ENCODE measurements at regions not wholly inside any gene's neighbourhood (a gene's known extent, or its start where the extent isn't known, plus 50 kb on each side); places are given as distances from the start of the nearest gene placed in this dataset.
"Not testable (repeated sequence)": the region's sequence is repeated elsewhere in the genome, so short reads cannot be mapped to it uniquely, and the experiment has no call there.

DNA sequence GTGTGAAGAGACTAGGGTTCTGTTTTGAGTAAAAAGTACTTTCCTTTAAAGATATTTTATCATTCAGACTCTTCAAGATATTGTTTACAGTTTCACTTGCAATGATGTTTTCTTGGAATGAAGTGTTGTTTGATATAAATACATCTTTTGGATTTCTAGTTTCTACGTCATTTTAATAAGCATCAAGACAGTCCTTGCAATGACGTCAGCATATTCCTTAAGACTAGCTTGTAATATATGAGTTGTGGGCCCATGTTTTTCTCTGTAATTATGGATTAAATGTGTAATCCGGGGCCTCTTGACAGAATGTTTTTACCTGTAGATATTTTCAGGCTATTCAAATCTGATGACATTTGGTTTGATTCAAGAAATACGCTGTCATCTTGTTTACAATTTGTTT, 66.1 kb downstream of the RBMX2 start:
- DNase-seq (ENCODE audit: low spot score) = no peak

DNA sequence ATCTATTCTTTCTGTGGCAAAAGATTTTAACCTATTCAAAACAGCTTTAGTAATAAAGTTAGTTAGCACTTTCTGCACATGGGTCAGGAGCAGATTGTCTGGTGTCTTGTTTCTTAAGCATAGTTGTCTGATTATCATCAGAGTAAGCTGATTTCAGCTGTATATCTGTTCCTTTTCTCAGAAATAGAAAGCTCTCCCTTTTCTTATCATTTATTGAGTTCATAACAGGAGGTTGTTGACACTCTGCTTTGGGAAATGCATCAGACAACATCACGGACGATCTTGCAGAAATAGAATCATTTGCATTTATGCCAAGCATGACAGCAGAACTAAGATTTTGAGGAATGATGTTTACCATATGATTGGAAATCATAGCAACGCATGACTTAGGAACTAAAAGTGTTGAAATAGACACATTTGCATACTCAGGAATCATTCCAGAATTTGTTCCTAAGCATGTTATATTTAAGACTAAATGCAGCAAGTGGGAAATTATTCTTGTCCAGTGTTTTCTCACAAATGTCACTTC, 66.7 kb downstream of the RBMX2 start:
- no peak for DNase-seq (ENCODE audit: low spot score)

DNA sequence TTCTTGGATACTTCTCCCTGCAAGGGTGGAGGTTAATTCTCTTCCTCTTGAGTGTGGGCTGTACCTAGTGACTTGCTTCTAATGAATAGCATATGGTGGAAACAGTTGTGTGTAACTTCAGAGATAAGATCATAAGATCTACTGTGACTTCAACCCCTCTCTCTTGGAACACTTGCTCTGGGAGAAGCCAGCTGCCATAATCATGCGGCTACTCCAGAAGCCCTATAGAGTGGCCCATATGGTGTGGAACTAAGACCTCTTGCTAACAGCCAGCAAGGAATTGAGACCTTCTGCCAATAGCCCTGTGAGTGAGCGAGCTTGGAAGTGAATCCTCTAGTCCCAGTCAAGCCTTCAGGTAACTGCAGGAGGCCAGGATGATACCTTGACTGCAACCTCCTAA, 81.1 kb downstream of the RBMX2 start:
- no peak for DNase-seq (ENCODE audit: low spot score)

DNA sequence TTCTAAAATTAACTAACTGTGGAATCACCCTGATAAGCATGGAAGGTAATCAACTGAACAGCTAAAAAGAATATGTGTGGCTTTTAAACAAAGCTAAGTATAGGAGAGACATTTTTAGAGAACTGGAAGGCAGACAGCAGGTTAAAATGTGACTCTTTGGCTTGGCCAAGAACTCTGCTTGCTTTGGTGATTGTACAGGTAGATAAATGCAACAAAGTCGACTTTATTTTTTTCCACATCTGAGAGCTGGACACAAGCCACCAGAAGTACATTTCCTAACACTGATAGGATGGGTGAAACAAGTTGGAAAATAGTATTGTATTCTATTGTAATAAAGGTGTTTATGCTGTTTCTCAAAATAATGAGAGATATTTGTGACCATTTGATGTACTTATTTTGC, 84.1 kb downstream of the RBMX2 start:
- no peak for DNase-seq (ENCODE audit: low spot score)

DNA sequence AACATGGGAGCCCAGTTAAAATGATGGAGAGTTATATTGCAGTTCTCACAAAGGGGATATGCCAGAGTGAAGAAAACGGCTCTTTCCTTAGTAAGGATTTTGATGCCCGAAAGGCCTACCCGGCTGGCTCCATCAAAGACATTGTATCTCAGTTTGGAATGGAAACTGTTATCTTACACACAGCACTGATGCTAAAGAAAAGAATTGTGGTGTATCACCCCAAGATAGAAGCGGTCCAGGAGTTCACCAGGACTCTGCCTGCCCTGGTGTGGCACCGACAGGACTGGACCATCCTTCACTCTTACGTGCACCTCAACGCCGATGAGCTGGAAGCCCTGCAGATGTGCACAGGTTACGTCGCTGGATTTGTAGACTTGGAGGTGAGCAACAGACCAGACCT, 93.7 kb downstream of the RBMX2 start:
- not testable (repeated sequence) for DNase-seq (ENCODE audit: low spot score)

DNA sequence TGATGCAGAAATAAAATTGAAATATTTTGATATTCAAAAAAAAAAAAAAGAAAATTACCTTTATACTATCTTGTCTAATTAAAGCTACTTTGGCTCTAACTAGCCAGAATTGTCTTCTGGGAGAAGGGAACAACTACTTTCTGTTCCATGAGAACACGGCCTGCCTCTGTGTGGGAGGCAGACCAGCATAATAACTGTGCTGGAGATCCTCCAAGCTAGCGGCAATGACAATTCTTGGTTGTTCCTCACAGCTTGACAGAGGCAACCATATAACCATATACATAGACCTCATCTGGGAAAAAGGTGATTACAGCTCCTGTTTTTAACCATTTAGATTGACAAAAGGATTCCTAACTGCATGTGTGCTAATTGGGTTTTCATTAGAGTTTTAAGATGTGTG, 95.7 kb downstream of the RBMX2 start:
- DNase-seq (ENCODE audit: low spot score) = no peak

DNA sequence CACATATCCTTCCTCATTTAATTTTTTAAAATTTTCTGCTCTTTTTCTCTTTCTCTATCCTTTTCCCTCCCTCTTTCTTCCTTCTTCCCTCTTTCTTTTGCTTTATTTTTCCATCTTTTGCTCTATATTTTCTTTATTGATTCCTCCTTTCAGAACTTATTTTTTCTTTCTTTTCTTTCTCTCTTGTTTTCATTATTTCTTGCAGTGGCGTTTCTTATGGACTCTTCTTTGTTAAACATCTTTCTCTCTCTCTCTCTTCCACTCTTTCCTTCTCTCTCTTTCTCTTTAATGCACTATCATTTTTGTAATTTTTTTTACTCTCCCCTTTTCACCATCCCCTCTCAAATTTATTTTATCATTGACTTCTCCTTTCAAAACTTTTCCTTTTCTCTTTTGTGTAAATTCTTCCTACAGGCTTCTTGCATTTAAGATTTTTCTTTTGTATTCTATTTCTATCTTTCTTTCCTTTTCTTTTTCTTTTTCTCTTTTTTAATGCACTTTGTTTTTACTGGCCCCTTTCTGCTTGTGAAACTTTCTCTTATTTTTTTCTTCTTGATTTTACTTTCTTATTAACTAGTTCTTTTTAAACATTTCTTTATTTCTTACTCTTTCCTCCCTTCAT, 97.0 kb downstream of the RBMX2 start:
- DNase-seq (ENCODE audit: low spot score) = no peak

DNA sequence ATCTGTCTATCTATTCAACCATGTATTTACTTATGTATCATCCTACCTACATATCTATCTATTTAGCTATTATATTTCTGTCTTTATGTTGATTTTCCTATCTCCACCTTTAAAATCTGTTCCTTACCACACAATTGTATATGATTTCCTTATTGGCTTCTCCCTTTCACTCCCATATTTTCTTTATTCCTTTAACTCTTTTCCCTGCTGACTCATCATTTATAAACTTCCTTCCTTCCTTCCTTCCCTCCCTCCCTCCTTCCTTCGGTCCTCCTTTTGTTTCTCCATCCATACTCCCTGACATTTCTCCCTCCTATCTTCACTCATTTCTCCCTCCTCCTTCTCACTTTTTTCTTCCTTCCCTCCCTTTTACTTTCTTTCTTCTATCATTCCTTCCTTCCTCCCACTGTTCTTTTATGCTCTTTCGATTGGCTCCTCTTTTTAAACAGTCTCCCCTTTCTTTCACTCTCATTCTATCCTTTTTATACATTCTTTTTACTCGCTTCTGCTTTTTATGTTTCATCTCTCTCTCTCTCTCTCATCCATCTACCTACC, 100.3 kb downstream of the RBMX2 start:
- no peak for DNase-seq (ENCODE audit: low spot score)

DNA sequence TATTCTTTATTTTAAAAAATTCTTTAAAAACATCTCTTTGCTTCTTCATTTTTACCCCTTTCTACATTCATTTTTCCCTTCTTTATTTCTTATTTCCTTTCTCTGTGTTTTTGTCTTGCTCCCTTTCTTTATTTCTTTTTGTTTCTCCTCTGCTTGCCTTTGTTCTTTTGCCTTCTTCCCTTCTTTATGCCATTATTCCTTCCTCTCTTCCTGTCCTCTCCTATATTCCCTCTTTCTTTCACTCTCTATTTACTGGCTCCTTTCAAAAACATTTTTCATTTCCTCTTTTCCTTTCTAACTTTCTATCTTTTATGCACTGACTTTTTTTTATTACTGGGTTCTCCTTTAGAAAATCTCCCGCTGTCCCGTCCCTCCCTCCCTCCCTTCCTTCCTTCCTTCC, 102.2 kb downstream of the RBMX2 start:
- no peak for DNase-seq (ENCODE audit: low spot score)

DNA sequence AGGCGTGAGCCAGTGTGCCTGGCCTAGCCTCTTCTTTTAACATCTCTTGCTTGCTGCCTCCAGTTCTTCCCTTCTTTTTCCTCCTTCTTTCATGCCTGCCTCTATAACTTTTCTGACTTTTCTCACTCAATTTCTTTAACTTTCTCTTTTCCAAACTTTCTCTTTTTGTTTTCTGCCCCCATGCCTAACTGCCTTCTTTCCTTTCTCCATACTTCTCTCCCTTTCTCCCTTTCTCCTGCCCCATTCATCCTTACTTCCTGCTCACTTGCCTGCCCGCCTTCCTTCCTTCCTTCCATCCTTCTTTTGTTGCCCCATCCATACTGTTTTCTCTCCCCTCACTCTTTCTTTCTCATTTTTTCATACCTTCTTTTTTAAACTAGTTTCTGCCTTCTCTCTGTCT, 105.2 kb downstream of the RBMX2 start:
- DNase-seq (ENCODE audit: low spot score) = no peak

DNA sequence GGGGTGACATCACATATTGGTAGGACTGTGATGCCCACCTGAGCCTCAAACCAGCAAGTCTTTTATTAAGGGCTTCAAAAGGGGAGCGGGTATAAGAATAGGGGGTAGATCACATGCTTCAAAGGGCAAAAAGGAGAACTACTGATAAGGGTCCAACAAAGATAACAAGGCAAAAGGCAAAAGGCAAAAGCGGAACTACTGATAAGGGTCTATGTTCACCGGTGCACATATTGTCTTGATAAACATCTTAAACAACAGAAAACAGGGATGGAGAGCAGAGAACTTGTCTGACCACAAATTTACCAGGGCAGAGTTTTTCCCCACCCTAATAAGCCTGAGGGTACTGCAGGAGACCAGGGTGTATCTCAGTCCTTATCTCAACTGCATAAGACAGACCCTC, 110.7 kb downstream of the RBMX2 start:
- not testable (repeated sequence) for DNase-seq (ENCODE audit: low spot score)

DNA sequence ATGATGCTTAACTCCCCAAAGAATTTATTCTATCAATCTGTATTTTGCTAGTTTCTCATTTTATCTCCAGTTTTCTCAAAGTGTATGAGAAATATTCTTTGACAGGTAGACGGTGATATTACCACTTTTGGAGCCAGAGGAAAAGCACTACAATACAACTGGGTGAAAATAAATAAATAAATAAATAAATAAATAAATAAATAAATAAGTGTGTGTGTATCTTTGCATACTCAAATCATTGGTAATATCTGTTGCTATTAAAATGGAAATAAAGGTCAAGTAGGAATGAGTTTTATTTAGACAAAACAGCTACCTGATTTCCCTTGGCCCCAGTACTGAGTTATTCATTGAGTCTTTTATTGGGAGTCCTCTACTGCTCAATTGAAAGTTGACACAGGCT, 114.3 kb downstream of the RBMX2 start:
- DNase-seq (ENCODE audit: low spot score) = no peak

DNA sequence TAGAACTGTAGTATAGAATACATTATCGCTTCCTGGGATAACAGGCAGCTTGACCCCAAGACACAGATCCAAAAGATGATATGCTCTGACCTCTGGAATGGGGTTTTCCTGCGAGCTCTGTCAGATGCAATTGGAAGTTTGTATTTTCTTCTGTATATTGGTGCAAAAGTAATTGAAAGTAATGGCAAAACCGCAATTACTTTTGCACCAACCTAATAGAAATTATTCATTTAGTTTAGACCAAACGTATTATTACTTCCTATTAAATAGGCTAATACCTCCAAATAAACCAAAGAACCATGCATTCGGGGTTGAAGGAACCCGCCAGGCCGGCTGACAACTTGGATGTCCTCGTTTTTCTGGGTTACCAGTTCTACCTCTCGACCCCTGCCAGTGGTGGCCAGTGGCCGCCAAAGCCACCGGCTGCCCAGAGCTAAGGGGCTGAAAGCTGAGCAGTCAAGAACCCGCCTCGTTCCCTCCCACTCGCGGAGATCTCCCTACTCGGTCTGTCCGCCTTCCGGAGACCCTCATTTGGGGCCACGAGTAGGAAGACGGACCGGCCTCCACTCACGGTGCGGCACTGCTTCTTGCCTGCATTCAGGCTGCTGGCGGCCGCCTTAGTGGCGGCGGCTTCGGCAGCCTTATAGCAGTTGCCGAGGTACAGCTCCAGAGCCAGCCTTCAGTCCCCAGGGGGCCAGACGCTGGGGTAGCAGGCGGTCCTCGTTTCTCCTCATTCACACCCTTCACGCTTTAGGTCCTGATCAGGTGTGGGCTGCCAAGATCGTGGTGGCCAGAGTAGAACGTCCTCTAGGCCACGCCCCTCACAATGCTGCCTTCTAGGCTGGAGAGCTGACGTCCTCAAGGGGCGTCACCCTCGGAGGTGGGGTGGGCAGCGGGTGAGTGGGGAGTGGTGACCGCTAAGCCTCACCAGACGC, 121.9 kb downstream of the RBMX2 start:
- DNase-seq (ENCODE audit: low spot score) = peak; percentile 29

DNA sequence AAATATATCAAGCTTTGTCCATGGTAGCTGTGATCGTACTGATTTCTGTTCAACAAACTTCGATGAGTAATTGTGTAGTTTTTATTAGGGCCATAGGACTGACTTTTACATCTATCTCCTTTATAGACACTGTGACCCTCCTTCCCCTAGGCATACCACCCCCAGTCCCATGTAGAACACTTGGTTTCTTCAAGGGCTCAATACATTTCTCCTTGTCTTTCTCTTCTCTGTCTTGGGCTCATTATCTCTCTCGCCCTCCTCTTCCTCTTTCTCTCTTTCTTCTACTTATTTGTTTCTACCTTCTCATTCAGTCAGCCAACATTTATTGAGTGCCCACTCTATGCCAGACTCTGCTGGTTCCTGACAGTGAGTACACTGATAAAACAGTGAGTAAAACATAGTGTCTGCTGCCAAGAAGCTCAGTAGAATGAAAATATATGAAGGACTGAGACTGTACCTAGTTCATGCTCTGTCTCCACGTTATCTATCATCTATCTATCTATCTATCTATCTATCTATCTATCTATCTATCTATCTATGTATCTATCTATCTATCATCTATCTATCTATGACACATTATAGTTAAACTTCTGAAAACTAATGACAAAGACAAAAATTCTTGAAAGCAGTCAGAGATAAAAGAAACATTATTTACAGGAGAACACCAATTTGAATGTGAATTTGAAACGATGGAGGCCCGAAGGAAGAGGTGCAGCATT, 122.8 kb downstream of the RBMX2 start:
- no peak for DNase-seq (ENCODE audit: low spot score)

DNA sequence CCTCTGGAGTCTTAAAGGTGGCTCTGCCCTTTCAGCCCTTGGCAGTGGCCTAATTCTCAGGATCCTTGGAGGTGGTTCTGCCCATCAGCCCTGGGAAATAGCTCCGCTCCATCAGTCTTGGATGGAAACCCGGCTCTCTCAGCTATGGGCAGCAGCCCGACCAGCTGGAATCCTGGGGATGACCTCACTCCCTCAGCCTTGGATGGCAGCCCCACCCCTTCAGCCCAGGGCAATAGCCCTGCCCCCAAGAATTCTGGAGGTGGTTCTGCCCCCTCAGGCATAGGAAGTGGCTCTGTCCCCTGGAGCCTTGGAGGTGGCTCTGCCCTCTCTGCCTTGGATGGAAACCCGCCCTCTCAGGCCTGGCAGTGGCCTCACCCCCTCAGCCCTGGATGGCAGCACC, 127.7 kb downstream of the RBMX2 start:
- DNase-seq (ENCODE audit: low spot score) = no peak

DNA sequence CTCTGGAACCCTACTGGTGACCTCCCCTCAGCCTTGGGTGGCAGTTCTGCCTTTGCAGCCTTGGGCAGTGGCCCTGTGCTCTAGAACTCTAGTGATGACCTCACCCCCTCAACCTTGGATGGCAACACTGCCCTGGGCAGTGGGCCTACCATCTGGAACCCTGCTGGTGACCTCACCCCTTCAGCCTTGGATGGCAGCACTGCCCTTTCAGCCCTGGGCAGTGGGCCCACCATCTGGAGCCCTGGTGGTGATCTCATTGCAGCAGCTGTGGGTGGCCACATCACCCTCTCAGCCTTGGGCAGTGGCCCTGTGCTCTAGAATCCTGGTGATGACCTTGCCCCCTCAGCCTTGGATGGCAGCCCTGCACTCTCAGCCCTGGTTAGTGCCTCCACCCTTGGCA, 129.3 kb downstream of the RBMX2 start:
- DNase-seq (ENCODE audit: low spot score) = no peak

DNA sequence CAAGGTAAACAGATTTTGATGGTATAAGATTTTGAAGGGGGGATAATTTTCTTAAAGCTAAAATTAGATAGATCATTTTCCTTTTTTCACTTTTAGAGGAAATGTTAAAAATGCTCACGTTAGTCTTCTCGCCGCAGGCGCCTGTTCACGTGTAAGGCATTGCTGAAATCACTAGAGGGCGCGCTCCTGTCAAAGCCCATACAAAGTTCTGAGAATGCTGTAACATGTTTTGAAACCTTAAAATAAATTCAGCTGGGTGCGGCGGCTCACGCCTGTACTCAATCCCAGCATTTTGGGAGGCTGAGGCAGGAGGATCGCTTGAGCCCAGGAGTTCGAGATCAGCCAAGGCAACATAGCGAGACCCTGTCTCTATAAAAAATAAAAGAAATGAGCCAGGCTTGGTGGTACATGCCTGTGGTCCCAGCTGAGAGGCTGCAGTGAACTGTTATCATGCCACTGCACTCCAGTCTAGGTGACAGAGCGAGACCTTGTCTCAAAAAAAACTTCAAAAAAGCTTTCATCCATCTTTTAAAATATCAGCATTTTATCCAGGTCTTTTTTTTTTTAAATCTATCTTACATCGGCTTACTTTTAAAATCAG, 138.0 kb downstream of the RBMX2 start:
- peak; percentile 18 for DNase-seq (ENCODE audit: low spot score)

DNA sequence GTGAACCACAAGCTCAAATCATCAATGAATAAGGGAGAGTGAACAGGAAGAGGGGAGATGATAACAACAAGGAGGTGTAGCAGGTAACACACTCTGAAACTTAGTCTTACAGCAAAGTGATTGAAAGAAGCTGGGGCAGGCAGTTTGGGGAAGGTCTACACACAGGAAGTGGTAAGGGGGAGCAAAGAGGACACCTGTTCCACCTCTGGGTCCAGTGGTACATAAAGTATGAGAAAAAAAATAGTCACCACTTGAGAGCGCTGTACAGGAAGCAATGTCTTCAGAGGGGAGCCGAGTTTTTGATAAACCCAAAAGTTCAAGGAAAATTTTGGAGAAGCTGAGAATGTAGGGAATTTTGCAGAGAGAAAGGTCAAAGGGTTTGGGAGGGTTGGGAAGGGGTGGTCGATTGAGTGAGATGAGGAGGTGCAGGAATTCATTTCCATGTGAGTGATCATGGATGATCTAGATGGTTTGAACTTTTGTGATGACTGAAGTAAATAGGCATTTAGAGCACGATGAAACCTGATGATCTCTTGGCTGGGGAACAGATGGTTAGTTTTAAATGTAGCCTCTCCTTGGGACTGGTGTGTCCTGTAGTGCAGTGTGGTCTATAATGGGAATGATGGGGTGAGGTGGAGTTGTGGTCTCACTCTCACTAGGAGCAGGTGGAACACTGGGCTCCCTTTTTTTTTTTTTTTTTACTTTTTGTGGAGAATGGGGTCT, 142.0 kb downstream of the RBMX2 start:
- no peak for DNase-seq (ENCODE audit: low spot score)

DNA sequence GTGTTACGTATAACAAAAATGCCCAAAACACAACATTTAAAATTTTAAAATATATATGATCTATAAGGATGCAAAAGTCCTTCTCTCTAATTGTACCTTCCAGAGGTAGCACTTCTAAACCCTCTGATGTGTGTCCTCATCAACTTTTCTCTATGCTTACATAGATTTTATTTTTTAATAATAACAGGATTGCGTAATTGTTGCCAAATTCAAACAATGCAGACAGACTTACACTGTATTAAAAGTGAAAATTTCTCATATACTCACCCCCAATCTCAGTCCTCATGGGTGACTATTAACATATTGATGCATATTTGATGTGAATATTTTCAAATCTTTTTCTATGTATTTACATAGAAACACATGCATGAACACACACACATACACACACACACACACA, 144.0 kb downstream of the RBMX2 start:
- no peak for DNase-seq (ENCODE audit: low spot score)

DNA sequence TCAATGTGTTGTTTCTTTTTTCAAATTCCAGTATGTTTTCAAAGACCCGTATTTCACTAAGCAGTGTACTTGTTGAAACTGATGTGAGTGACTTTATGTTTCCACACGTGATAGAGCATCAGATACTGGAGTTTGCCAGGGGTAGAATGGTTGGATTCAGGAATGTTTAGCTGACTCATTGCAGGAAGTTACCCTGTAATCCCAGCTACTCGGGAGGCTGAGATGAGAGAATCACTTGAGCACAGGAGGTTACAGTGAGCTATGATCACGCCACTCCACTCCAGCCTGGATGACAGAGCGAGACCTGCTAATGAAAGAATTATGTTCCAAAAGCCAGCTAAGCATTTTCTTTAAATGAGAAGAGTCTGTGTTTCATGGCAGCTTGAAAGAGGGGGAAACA, 147.6 kb downstream of the RBMX2 start:
- DNase-seq (ENCODE audit: low spot score) = not testable (repeated sequence)

DNA sequence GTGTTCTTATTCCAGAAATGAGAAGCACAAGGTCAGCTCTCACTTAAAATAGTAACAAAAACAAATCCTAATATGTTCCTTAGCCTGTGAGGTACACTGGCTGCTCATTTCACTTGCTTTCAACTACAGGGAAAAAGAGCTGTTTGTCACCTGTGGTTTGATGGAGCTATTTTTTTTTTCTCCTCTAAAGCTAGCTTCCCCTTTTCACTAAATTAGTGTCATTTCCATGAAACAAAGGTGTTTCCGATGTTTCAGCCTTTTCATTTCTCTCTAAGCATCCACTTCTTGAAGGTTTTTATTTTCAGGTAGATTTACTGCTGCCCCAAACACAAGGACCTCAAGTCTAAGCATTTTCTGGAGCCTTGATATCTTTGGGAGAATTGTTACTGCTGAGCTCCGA, 148.6 kb downstream of the RBMX2 start:
- DNase-seq (ENCODE audit: low spot score) = no peak

Measured in umbilical cord (tissue), 1 donor.